CD4-positive, alpha-beta T cell treated with Interleukin-2 at 100 ng/mL for 4 hours (primary cell): ENCODE measurements at regions not wholly inside any gene's neighbourhood (a gene's known extent, or its start where the extent isn't known, plus 50 kb on each side); places are given as distances from the start of the nearest gene placed in this dataset.

Experiments
- DNase-seq: peaks from one replicate; pipeline ENCODE4 v3.0.0-alpha.2; 2020; ENCODE audit warnings: low spot score

DNA sequence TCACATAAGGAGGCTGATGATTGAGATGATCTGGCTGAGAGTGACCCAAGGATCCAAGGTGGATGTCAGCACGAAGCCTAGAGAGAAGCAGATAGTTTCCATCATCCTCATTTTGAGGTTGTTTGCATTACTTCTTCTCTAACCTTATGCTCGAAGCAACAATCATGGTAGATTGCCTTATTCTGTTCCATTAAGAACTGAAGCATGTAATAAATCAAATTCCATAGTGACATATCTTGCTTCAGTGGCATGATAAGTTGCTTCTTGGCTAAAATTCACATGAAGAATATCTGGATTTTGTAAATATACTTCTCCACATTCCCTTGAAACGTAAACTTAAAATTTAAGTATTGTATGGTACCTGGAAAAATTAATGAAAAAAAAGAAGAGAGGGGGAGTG, 377.8 kb upstream of the DACH1 start:
- DNase-seq = no peak

DNA sequence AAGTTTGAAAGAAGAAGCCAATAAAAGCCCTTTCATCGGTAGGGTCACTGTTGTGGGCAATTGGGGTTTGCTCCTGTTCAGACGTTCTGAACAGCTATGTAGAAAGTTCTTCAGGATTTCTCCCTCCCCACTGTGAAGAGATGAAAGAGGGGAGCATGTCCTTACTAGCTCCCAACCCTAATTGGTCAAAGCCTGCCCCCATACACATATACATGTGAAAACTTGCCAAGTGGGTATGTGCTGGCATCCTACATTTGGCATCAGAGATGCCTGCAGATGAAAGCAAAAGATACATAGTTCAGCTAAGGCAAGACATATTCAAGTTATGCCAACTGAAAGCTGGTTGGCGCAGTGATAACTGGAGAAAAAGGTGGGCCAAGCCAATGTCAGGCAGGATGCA, 363.1 kb upstream of the DACH1 start:
- DNase-seq = no peak

DNA sequence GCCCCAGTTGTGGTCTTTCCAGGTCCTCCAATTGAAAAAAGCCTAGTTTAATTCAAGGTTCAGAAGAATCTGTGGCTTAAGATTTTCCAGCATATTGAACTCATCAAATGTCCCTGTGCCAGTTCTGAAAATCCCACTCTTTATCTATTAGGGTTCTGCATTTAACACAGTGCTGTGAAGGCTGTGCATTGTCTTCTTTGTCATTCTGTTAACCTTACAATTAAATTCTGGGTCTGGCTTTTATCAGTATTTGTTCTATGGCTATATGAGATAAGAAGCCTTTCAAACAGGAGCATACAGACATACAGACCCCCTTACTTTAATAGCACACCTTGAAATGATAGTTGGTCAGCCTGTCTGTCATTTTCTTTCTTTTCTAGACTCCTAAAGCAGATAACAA, 362.1 kb upstream of the DACH1 start:
- DNase-seq = no peak

DNA sequence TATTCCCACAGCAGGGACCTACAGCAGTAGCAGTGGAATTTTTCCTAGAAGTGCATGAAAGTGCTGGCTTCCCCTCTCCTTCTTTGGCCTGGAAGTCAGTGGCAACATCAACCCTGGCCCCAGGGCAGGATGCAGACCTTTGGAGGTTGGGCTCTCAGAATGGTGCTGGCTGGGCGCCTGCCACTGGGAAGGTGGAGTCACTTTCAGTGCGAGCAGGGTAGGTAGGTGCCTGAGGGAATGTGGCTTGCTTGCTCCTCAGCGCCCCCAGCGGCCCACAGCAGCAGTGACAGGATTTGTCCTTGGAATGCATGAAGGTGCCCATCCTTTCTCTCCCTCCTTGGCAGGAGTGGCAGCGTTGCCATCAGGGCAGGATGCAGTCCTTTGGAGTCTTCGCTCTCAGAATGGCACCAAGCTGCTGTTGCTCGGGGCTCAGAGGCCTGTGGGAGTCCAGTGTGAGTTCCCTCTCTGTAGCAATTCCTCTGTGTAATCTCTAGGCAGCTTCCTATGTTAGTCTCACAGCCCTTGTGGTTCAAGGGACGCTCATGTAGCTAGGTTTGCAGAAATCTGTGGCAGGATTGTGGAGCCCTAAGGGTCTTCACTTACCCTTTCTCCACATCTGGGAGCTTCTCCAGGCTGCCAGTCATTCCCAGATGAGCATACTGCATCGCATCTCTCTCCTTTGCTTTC, 354.4 kb upstream of the DACH1 start:
- no peak for DNase-seq

DNA sequence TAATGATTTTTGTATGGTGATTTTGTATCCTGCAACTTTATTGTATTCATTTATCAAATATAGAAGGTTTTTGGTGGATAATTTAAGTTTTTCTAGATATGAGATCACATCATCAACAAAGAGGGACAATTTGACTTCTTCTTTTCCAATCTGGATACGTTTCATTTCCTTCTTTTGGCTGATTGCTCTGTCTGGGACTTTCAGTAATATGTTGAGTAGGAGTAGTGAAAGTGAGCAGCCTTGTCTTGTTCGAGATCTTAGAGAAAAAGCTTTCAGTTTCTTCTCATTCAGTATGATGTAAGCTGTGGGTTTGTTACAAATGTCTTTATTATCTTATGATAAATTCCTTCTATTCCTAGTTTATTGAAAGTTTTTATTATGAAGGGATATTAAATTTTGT, 352.0 kb upstream of the DACH1 start:
- DNase-seq = no peak

DNA sequence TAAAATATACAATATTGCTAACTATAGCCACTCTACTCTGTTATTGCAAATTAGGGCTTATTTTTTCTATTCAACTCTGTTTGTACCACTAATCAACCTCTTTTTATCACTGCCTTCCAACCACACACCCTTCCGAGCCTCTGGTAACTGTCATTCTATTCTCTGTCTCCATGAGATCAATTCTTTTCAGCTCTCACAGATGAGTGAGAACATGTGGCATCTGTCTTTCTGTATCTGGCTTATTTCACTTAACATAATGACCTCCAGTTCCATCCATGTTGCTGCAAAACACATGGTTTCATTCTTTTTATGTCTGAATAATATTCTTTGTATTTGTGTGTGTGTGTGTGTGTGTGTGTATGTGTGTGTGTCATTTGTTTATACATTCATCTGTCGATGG, 350.1 kb upstream of the DACH1 start:
- no peak for DNase-seq

DNA sequence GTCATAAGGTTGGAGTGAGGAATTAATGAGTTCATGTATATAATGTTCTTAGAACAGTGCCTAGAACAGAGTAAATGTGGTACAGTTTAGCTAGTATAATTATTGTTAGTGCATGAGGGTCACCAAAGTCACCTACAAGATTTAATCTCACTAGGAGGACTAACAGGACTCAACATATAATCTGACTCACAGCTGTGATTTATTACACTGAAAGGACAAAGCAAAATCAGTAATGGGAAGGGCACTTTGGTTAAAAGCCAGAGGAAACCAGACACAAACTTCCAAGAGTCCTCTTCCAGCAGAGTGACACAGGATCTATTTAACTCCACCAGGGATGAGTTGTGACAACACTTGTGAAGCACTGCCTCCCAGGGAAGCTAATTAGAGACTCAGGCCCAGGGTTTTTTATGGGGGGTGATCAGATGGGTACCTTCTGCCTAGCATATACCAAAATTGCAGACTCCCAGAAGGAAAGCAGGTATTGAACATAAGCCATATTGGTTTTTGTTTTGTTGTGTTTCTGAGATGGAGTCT, 341.2 kb upstream of the DACH1 start:
- no peak for DNase-seq

DNA sequence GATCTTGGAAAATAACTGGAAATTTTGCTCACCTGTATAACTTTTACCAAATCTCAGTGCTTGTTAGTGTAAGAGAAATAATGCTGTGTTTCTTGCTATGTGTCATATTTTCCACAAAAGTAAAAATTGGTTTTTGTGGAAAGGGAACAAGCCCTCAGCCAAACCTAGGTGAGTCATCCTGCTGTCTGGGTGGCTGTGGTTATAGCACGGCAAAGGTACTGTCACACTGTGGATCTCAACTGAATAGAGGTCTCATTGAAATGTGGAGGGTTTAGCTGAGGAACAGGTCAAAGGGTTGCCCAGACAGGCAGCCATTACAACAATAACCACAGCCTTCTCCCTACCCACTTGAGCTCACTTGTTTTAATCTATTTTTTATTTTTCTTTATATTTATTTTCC, 338.8 kb upstream of the DACH1 start:
- DNase-seq = no peak

DNA sequence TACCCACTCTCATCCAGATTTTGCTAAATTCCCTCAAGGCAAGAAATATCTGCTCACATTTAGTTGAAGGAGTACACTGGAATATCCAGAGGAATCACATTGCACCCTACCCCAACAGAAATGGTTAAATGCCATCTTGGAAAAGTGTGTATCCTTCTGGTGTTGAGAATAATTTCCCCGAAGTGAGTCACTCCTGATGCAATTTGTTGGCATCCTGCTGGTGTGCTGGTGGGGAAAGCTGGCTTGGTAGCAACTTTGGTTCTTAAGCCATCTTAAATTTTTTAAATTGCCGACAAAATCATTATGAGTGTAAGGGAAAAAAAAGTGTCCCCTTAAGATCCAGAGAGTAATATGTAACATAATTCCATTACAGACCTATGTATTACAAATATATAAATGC, 337.3 kb upstream of the DACH1 start:
- DNase-seq = no peak

DNA sequence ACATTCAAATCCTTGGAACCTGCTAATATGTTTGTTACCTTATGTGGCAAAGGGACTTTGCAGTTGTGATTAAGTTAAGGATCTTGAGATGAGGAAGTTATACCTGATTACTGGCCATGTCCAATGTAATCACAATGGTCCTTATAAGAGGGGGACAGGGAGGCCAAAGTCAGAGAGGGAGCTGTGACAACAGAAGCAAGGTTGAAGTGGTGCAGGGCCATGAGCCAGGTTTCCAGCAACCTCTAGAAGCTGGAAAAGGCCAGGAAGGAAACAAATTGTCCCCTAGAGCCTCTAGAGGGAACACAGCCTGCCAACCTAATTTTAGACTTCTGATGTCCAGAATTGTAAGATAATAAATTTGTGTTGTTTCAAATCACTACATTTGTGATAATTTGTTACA, 334.7 kb upstream of the DACH1 start:
- DNase-seq = no peak

DNA sequence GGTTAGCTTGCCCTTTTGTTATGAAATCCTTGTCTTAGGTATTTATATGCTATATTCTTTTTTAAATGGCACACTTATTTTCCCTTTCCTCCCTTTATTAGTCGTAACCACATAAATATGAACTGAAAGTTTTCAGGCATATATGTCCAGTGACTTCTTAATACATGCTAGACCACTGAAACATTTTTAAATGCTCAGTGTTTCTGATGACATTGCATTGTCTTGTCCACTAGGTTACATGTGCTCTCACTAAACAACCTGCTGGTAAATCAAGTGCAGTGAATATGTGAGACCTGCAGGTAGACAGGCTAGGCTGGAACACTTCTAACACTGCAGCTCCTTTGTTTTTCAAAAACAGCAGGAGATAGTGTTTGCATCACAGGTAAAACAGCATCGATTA, 332.6 kb upstream of the DACH1 start:
- DNase-seq = no peak

DNA sequence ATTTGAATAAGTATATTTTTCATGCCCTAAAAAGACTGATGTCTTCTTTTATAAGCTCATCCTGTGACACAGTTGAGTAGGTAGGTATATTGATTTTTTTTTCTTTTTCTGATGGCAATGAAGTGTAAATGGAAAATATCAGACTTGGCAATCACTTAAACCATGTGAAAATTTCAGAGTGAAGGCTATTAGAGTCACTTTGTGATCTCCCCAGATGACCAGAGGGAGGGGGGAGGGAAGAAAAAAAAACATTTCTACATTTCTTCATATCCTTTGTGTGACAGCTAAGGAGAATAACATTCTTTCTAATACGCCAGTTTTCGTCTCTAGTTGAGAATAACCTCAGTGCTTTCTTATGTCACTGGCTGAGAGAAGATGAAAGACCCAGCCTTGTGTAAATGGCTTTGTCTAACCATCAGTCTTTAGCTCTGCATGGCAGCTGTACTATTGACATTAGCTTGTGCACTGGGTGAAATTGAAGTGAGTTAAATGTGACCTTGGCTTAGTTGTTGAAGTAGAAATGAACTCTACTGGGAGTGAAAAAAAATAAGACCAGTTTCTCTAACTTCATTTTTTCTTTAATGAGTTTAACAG, 332.1 kb upstream of the DACH1 start:
- no peak for DNase-seq

DNA sequence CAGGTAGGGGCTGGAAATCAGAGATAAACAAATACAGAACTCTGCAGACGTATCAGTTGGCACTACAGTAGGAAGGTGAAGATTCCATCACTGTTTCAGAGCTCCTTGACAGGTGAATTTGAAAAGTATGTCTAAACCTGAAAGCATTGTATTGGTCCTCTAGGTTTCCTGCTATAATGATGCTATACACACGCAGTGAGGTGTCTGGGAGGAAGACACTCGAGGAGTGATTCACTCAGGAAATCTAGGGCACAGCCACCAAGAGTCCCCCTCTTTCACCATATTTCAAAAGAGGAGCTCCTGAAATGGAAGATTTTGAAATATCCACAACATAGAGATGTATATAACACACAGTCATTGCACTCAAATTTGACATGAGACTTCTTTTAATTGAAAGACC, 331.0 kb upstream of the DACH1 start:
- DNase-seq = no peak

DNA sequence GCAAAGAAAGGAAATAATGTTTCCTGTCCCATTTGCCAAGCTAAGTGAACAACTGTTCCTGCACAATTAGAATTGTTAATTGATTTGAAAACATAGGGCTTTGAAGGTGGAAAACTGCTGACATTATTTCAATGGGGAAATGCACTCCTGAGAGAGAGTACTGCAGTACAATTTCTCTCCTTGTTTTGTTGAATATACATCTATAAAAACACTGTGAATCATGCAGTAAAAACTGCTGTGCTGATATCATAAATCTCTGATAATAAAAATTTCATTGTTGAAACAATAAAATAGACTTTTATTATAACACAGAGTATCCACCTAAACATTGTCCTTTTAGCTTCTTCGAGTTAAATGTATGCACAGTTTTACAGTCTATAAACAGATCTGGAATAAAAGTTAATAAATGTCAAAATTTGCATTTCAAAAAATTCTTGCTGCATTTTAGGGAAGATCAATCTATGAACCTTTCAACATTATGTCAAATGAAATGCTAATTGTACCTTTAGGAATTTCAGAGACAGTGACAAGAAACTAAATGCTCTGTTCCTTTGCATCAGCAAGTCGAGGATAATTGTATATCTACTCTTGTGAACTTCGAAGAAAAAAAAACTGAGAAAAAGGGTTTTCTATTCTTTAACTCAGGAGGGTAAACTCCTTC, 328.2 kb upstream of the DACH1 start:
- no peak for DNase-seq

DNA sequence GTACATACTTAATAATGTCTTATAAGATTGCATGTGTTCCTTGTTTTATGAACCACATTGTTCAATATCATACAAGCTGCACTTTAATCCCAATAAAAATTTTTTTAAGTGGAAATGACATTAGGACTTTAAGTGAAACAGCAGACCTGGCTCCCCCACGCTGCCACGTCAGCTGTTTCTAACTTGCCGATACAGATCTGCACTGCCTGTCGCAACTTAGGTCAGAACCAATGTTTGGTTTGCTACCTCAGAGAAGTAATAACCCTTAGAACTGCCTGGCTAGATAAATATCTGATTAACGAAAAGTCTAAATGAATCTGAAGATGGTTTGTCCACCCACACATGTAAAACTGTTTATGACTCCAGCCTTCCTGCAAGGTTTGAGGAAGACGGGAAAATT, 327.5 kb upstream of the DACH1 start:
- no peak for DNase-seq

DNA sequence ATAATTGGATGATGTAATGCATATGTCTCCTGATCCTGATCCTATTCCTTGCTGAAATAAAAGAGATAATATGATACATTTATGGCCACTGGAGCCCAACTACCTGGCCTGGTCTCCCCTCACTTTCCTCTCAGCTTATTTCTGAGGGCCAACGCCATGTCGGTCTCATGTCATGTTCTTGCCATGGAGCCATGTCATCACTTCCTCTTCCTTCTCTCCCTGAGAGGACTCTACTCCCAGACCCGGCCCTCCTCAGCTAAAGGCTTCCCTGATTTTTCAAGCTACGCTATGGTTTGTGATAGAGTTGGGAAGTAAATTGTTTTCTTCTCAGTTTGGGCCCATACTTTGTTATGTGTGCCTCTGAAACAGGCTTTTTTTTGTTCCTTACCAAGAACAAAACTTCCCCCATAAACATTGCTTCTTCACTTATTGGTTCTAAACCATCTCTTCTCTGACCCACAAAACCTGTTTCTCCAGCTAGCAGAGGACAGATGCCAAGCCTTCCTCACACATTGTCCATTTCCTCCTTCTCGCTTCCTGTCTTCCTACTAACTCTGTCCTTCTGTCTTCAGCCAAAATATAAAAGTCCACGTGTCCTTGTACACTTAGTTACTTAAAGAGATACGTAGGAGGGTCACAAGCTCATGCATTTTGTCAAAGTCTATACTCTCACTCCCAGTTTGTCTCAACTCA, 319.9 kb upstream of the DACH1 start:
- no peak for DNase-seq

DNA sequence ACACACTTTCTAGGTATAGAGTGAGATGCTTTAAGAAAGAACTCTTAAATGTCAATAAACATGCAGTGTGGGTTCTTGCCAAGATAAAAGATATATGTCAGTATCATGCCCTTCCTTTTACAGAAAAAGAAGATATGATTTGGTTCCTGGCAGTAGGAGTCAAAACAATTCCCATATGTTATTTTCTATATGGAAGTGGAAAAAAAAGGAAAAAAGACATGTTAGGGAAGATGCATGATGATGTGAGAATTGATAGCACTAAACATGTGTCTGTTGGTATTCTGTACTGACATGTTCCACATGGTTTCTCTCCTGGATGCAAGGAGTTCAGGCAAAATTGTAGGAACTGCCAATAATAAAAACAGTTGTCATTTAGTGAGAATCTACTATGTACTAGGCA, 318.8 kb upstream of the DACH1 start:
- no peak for DNase-seq

DNA sequence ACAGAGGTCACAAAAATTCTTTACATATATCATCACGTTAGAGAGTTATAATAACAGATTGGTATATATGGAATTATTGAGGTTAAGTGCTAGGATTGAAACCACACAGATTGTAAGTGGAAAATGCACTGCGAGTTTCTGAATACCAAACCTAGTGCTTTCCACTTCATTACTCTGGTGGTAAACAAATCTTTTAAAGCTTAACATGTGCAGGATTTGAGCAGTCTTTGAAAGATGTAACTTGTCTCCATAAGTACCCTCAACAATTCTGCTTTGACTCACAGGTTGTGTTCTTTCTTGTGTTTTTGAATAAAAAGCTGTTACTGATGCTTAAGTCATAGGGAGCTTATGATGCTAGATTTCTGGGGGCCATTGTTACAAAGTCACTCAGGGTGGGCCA, 314.7 kb upstream of the DACH1 start:
- DNase-seq = no peak

DNA sequence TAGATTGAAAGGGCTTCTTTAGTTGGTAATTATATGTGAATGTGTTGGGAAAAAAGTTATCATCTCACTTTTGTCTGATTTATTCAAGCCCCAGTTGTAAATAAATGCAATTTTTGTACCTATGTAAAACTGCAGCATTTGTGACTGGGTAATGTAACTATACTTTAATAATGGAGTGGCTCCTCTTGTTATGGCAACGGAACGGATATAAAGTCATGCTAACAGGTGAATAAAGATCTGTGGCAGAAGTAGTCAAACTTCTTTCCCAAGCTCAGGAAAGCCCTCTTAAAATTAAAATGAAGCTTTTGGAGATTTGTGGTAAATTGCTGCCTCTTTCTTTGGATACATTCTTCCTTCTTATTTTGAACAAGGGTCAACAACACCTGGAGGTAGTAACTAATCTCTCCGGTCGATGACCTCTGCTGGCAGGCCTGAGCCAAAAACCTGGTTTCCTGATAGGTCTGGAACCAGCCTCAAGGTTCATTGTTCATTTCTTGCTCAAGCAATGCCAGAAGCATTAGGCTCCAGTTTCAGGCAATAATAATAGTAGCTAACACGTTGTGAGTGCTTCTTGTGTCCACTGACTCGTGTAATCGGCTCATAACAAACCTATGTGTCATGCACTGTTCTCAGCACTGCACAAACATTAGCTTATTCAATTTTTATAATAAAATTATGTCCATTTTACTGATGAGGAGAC, 313.4 kb upstream of the DACH1 start:
- DNase-seq = no peak

DNA sequence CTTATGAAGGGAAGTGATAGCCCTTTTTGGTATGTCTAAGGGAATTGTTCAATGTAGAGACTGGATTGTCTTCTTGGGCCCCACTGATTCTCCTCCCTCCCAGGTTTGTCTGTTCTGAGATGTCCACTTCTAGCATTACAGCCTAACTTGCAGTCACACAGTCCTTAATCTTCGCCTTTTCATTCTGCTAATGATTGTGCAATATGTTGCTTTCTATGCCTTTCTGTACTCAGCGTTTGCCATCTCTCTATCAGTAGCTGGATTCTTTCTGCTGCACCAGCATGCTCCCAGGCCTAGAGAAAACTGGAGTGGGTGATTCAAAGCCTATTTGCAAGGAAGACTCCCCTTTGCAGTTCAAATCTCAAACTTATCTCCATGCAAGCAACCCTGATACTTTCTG, 307.5 kb upstream of the DACH1 start:
- no peak for DNase-seq

DNA sequence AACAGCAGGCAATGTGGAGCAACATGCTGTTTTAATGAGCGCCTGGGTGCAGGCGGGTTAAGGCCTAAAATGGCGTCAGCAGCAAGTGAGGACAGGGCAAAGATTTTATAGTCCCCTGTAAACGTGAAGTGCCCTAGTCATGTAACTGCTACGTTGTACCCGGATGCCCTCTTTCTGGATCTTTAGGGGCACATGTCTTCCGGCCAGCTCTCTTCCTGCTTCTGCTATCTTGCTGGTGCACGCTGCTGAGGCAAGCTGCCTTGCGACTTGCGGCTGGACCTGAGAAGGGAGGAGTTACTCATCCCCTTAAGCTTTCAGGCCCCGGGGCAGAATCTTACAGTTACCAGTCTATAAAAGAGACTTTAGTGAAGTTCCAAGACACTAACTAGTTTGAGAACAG, 303.6 kb upstream of the DACH1 start:
- DNase-seq = no peak

DNA sequence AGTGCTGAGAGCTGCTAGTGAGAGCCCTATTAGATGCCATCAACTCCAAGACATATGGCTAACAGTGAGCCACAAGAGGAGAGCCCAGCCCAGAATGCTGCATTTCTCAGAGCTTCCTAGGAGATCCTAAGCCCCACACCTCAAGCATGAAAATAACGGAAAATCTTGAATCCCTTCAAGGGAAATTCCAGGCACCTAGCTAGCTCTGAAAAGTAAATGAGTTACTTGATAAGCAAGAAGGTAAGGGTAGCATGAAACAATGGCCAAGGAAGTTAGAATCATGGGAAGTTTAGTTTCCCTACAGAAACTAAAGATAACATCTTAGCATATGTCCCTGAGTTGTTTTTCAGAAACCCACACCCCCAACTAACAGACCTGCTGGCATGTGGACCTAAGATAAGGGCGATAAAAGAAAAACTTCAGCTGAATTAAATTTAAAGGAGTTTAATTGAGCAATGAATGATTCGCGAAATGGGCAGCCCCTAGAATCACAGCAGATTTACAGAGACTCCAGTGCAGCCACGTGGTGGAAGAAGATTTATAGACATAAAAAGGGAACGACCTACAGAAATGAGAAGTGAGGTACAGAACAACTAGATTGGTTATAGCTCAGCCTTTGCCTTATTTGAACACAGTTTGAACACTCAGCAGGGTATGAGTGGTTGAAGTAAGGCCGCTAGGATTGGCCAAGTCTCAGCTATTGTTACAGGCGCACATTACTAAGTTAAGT, 301.3 kb upstream of the DACH1 start:
- no peak for DNase-seq
